Panc1 (cell line): ENCODE measurements at regions not wholly inside any gene's neighbourhood (a gene's known extent, or its start where the extent isn't known, plus 50 kb on each side); places are given as distances from the start of the nearest gene placed in this dataset.

Experiments
- ATAC-seq: fragments of 200-7000 bp; cut with Tn5 transposase; 2 replicates; pipeline ENCODE4 v1.9.1; 2020; ENCODE audit warnings: mild to moderate bottlenecking, moderate library complexity
- BruUV-seq: library from RNA; stranded (reverse); fragments of 400-500 nt; replicated peaks from 2 replicates; lab custom pipeline; 2021; lab: Mats Ljungman, UMichigan
- CTCF ChIA-PET: fragments of 300-600 bp; sonication (Branson Sonifier 250); formaldehyde crosslinking; loops from one replicate; lab custom pipeline; 2022; ENCODE audit warnings: antibody characterized with exemption; lab: Charles Lee
- POLR2A ChIA-PET: fragments of 300-600 bp; sonication (Branson Sonifier 250); formaldehyde crosslinking; loops from one replicate; lab custom pipeline; 2022; ENCODE audit warnings: antibody characterized with exemption; lab: Charles Lee
- DNase-seq: peaks from one replicate; pipeline ENCODE4 v3.0.0-alpha.2; 2010; ENCODE audit warnings: low read depth, low spot score
- H3K27ac ChIP-seq: 2 replicates; pipeline ENCODE4 v1.5.1; 2011; ENCODE audit warnings: mild to moderate bottlenecking, low read length, inconsistent platforms
- H3K27me3 ChIP-seq: fragments of 200-500 bp; sonication (Bioruptor generic); 2 replicates; pipeline ENCODE4 v1.6.0; 2014; ENCODE audit warnings: low read length, inconsistent platforms; ENCODE audit not compliant: control insufficient read depth, insufficient read depth
- H3K36me3 ChIP-seq: fragments of 200-500 bp; sonication (Bioruptor generic); 2 replicates; pipeline ENCODE4 v1.5.1; 2014; ENCODE audit warnings: inconsistent platforms, mild to moderate bottlenecking, low read length, moderate library complexity; ENCODE audit not compliant: control insufficient read depth, insufficient read depth
- H3K4me1 ChIP-seq: 2 replicates; pipeline ENCODE4 v1.5.1; 2011; ENCODE audit warnings: inconsistent platforms, mild to moderate bottlenecking, low read length, moderate library complexity; ENCODE audit not compliant: control insufficient read depth, insufficient read depth
- H3K4me3 ChIP-seq, 2 experiments: 2 replicates each; pipeline ENCODE4 v1.5.1; 2011 to 2012; ENCODE audit warnings: low read depth in 2 of 2, low read length in 2 of 2, mild to moderate bottlenecking in 2 of 2, inconsistent platforms in 1 of 2, moderate library complexity in 1 of 2
- H3K9me3 ChIP-seq: fragments of 200-500 bp; sonication (Bioruptor generic); 2 replicates; pipeline ENCODE4 v1.5.1; 2014; ENCODE audit warnings: low read depth, mild to moderate bottlenecking, inconsistent platforms, low read length, moderate library complexity; ENCODE audit not compliant: control insufficient read depth, insufficient read depth
- CTCF ChIP-seq: fragments of 450-650 bp; IDR thresholded peaks from 2 replicates; pipeline ENCODE4 v1.5.1; 2017; ENCODE audit warnings: mild to moderate bottlenecking
- POLR2AphosphoS5 ChIP-seq: IDR thresholded peaks from 2 replicates; pipeline ENCODE4 v1.6.1; 2012; ENCODE audit warnings: mild to moderate bottlenecking, low read depth, low read length, moderate library complexity
- SIN3A ChIP-seq: IDR thresholded peaks from 2 replicates; pipeline ENCODE4 v1.6.1; 2012; ENCODE audit warnings: low read depth, mild to moderate bottlenecking, low read length, moderate library complexity, borderline replicate concordance; ENCODE audit not compliant: insufficient read depth
- TCF7L2 ChIP-seq: IDR thresholded peaks from 2 replicates; pipeline ENCODE4 v1.6.1; 2011; ENCODE audit warnings: mild to moderate bottlenecking, low read depth, low read length, inconsistent platforms
- in situ Hi-C: cut with HindIII; loops from 2 replicates; pipeline ENCODE4 v1.10.0; 2016; ENCODE audit warnings: low sequenced_read_pairs, low pct_unique_long_range_greater_than_20kb
- intact Hi-C: fragments of 100-400 bp; cut with micrococcal nuclease; formaldehyde crosslinking; loops from one replicate; pipeline ENCODE4 v1.10.0; 2022; ENCODE audit not compliant: unreplicated experiment
- TF ChIP-seq, protein P1 (sequence below), 2 experiments: IDR thresholded peaks; 2 replicates each; pipeline ENCODE4 v1.6.1; 2011 to 2012; ENCODE audit warnings: low read depth in 2 of 2, control low read depth in 1 of 2, low read length in 1 of 2, mild to moderate bottlenecking in 1 of 2, moderate library complexity in 1 of 2; ENCODE audit not compliant: insufficient read depth in 1 of 2

GRCh38 chr18:61643884-61644647 lies 248.7 kb downstream of the RNF152 start:
- intact Hi-C loops = no loop called here
- Histone ChIP-seq H3K27me3 (no peaks in the 10 kb centered on the region), H3K4me3 (no peak overlapping the region), H3K36me3 (no peaks in the 10 kb centered on the region), H3K9me3 (no peaks in the 10 kb centered on the region), H3K4me1 (no peaks in the 10 kb centered on the region), H3K27ac (no peak overlapping the region)
- in situ Hi-C loops = no loop called here
- no peak for DNase-seq
- no peak for ATAC-seq
- TF ChIP-seq, protein P1, sequence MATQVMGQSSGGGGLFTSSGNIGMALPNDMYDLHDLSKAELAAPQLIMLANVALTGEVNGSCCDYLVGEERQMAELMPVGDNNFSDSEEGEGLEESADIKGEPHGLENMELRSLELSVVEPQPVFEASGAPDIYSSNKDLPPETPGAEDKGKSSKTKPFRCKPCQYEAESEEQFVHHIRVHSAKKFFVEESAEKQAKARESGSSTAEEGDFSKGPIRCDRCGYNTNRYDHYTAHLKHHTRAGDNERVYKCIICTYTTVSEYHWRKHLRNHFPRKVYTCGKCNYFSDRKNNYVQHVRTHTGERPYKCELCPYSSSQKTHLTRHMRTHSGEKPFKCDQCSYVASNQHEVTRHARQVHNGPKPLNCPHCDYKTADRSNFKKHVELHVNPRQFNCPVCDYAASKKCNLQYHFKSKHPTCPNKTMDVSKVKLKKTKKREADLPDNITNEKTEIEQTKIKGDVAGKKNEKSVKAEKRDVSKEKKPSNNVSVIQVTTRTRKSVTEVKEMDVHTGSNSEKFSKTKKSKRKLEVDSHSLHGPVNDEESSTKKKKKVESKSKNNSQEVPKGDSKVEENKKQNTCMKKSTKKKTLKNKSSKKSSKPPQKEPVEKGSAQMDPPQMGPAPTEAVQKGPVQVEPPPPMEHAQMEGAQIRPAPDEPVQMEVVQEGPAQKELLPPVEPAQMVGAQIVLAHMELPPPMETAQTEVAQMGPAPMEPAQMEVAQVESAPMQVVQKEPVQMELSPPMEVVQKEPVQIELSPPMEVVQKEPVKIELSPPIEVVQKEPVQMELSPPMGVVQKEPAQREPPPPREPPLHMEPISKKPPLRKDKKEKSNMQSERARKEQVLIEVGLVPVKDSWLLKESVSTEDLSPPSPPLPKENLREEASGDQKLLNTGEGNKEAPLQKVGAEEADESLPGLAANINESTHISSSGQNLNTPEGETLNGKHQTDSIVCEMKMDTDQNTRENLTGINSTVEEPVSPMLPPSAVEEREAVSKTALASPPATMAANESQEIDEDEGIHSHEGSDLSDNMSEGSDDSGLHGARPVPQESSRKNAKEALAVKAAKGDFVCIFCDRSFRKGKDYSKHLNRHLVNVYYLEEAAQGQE (IDR thresholded peaks at IDR 0.05; ENCODE audit: insufficient read depth in 1 of 2, low read depth in 2 of 2, low read length in 1 of 2) = no peak
- TF ChIP-seq POLR2AphosphoS5 (no peak), CTCF (no peak), SIN3A (no peak)
- ChIA-PET POLR2A (no interaction called here), CTCF (no interaction called here)
- no TSS peak for BruUV-seq

GRCh38 chr18:61639886-61640285 lies 252.9 kb downstream of the RNF152 start:
- no peaks in the 10 kb centered on the region for H3K27me3 ChIP-seq
- no peak for ATAC-seq
- no TSS peak for BruUV-seq
- intact Hi-C loops = no loop called here
- no peak overlapping the region for H3K27ac ChIP-seq
- H3K36me3 ChIP-seq = no peaks in the 10 kb centered on the region
- in situ Hi-C loops = no loop called here
- ChIA-PET POLR2A (no interaction called here), CTCF (no interaction called here)
- H3K9me3 ChIP-seq = no peaks in the 10 kb centered on the region
- TF ChIP-seq TCF7L2 = no peak
- TF ChIP-seq POLR2AphosphoS5 = no peak
- TF ChIP-seq, protein P1 (IDR thresholded peaks at IDR 0.05; ENCODE audit: insufficient read depth in 1 of 2, low read depth in 2 of 2, low read length in 1 of 2) = no peak
- no peak for TF ChIP-seq SIN3A
- TF ChIP-seq CTCF = no peak
- H3K4me3 ChIP-seq = no peak overlapping the region
- no peak for DNase-seq
- H3K4me1 ChIP-seq = no peaks in the 10 kb centered on the region
